ENCODE measurements at regions not wholly inside any gene's neighbourhood (a gene's known extent, or its start where the extent isn't known, plus 50 kb on each side); places are given as distances from the start of the nearest gene placed in this dataset.

- intact Hi-C loops (cut with DNase I): no loop called here
- WGBS, 4 donors: 83 to 88% (median 86%) methylated on average over 2 of the region's 2 CpGs
- no peak for TF ChIP-seq CTCF (IDR thresholded peaks at IDR 0.05)
- no peak for TF ChIP-seq POLR2A (IDR thresholded peaks at IDR 0.05)
- Histone ChIP-seq H3K36me3 (no peaks in the 10 kb centered on the region), H3K27ac (no peak overlapping the region), H3K4me3 (no peak overlapping the region), H3K4me1 (no peaks in the 10 kb centered on the region), H3K27me3 (no peaks in the 10 kb centered on the region), H3K9me3 (no peaks in the 10 kb centered on the region)
- no peak for ATAC-seq
- DNase-seq: no peak
These were observed 98.5 kb upstream of the CTSO start for GRCh38 chr4:156052116-156052515.

GRCh38 chr4:156038772-156039171 lies 85.1 kb upstream of the CTSO start:
- Histone ChIP-seq H3K4me3 (no peak overlapping the region), H3K4me1 (no peaks in the 10 kb centered on the region), H3K9me3 (no peaks in the 10 kb centered on the region), H3K27ac (no peak overlapping the region), H3K36me3 (no peaks in the 10 kb centered on the region), H3K27me3 (no peaks in the 10 kb centered on the region)
- DNase-seq (no peak), ATAC-seq (no peak)
- WGBS, 4 donors: 47 to 73% (median 60%) methylated on average over 4 of the region's 4 CpGs
- TF ChIP-seq CTCF (IDR thresholded peaks at IDR 0.05) (no peak), POLR2A (IDR thresholded peaks at IDR 0.05) (no peak)
- intact Hi-C loops (cut with DNase I): no loop called here

GRCh38 chr4:156036496-156036895 lies 82.8 kb upstream of the CTSO start:
- no peaks in the 10 kb centered on the region for H3K27me3 ChIP-seq
- H3K36me3 ChIP-seq: no peaks in the 10 kb centered on the region
- no peak for DNase-seq
- no peak for ATAC-seq
- intact Hi-C loops (cut with DNase I): no loop called here
- H3K27ac ChIP-seq: no peak overlapping the region
- TF ChIP-seq CTCF (IDR thresholded peaks at IDR 0.05) (no peak), POLR2A (IDR thresholded peaks at IDR 0.05) (no peak)
- H3K4me1 ChIP-seq: no peaks in the 10 kb centered on the region
- WGBS, 4 donors: 76 to 87% (median 79%) methylated on average over 1 of the region's 1 CpG
- no peaks in the 10 kb centered on the region for H3K9me3 ChIP-seq
- H3K4me3 ChIP-seq: no peak overlapping the region

- Histone ChIP-seq H3K36me3 (no peaks in the 10 kb centered on the region), H3K9me3 (no peaks in the 10 kb centered on the region), H3K4me1 (no peaks in the 10 kb centered on the region), H3K27me3 (no peaks in the 10 kb centered on the region), H3K27ac (no peak overlapping the region), H3K4me3 (no peak overlapping the region)
- no peak for TF ChIP-seq POLR2A (IDR thresholded peaks at IDR 0.05)
- TF ChIP-seq CTCF (IDR thresholded peaks at IDR 0.05): no peak
- ATAC-seq (no peak), DNase-seq (no peak)
- intact Hi-C loops (cut with DNase I): no loop called here
- 88 to 93% (median 89%) methylated on average over 1 of the region's 1 CpG for WGBS, 4 donors
These were observed 76.0 kb upstream of the CTSO start for GRCh38 chr4:156029691-156030090.
